OCI-LY1 (cell line): ENCODE measurements at regions not wholly inside any gene's neighbourhood (a gene's known extent, or its start where the extent isn't known, plus 50 kb on each side); places are given as distances from the start of the nearest gene placed in this dataset.

Experiments
- EZH2 ChIP-seq: fragments of 200-600 bp; sonication (generic), shearing (Covaris generic); IDR thresholded peaks from 2 replicates; pipeline ENCODE4 v1.8.0; 2017; ENCODE audit warnings: borderline replicate concordance, mixed run types, mild to moderate bottlenecking, antibody characterized with exemption, low read length, moderate library complexity, mixed read lengths
- TF ChIP-seq, protein P1 (sequence below): fragments of 200-600 bp; sonication (generic), shearing (Covaris generic); IDR thresholded peaks from 2 replicates; pipeline ENCODE4 v1.5.1; 2017; ENCODE audit warnings: mild to moderate bottlenecking, antibody characterized with exemption, low read length, moderate library complexity, mixed read lengths

- TF ChIP-seq, protein P1, sequence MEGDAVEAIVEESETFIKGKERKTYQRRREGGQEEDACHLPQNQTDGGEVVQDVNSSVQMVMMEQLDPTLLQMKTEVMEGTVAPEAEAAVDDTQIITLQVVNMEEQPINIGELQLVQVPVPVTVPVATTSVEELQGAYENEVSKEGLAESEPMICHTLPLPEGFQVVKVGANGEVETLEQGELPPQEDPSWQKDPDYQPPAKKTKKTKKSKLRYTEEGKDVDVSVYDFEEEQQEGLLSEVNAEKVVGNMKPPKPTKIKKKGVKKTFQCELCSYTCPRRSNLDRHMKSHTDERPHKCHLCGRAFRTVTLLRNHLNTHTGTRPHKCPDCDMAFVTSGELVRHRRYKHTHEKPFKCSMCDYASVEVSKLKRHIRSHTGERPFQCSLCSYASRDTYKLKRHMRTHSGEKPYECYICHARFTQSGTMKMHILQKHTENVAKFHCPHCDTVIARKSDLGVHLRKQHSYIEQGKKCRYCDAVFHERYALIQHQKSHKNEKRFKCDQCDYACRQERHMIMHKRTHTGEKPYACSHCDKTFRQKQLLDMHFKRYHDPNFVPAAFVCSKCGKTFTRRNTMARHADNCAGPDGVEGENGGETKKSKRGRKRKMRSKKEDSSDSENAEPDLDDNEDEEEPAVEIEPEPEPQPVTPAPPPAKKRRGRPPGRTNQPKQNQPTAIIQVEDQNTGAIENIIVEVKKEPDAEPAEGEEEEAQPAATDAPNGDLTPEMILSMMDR, result no peak
- no peak for TF ChIP-seq EZH2
These were observed 284.4 kb upstream of the PHYHIPL start for GRCh38 chr10:58892031-58892531.
